Posterior cingulate gyrus (tissue), 11 donors: ENCODE measurements at regions not wholly inside any gene's neighbourhood (a gene's known extent, or its start where the extent isn't known, plus 50 kb on each side); places are given as distances from the start of the nearest gene placed in this dataset.
A peak's percentile ranks its signal among the peaks of the same experiment; 100 is the strongest.

Experiments used
- DNase-seq, 10 donors: peaks; one replicate each; pipeline versions ENCODE4 v3.0.0 to v3.0.0-alpha.2; 2020 to 2021; ENCODE audit warnings: mixed read lengths in 3 of 10
- intact Hi-C: fragments of 100-400 bp; cut with DNase I; formaldehyde crosslinking; loops from one replicate; pipeline ENCODE4 v1.15.1; 2023

- intact Hi-C loops: no loop called here
Observed at GRCh38 chr13:47546391-47547225, 454.5 kb downstream of the SUCLA2 start.

GRCh38 chr13:47545201-47546024, 455.7 kb downstream of the SUCLA2 start:
- intact Hi-C loops: no loop called here
- DNase-seq: no peak

More at GRCh38 chr13:47546391-47547225, 454.5 kb downstream of the SUCLA2 start:
- no peak for DNase-seq

GRCh38 chr13:47539317-47539716, 461.8 kb downstream of the SUCLA2 start:
- intact Hi-C loops: no loop called here
- DNase-seq: no peak

GRCh38 chr13:47523771-47524170, 477.3 kb downstream of the SUCLA2 start:
- no peak for DNase-seq
- intact Hi-C loops: no loop called here

- intact Hi-C loops: no loop called here
- DNase-seq: no peak
Observed at GRCh38 chr13:47521890-47522487, 479.1 kb downstream of the SUCLA2 start.

GRCh38 chr13:47519626-47520025, 481.4 kb downstream of the SUCLA2 start:
- DNase-seq: no peak
- intact Hi-C loops: no loop called here

- no peak for DNase-seq
Observed at GRCh38 chr13:47518530-47518929, 482.5 kb downstream of the SUCLA2 start.

GRCh38 chr13:47511647-47512046, 489.4 kb downstream of the SUCLA2 start:
- DNase-seq: no peak
- intact Hi-C loops: no loop called here

More at GRCh38 chr13:47518530-47518929, 482.5 kb downstream of the SUCLA2 start:
- intact Hi-C loops: no loop called here

- DNase-seq: peak in 1 of 10 donors; percentile 18
- intact Hi-C loops: no loop called here
Observed at GRCh38 chr13:47508527-47509228, 492.4 kb downstream of the SUCLA2 start.

GRCh38 chr13:47503475-47503874, 497.6 kb downstream of the SUCLA2 start:
- no peak for DNase-seq
- intact Hi-C loops: no loop called here

GRCh38 chr13:47502166-47502565, 498.9 kb downstream of the SUCLA2 start:
- intact Hi-C loops: no loop called here
- DNase-seq: no peak

GRCh38 chr13:47499358-47500150, 501.5 kb downstream of the SUCLA2 start:
- no peak for DNase-seq

GRCh38 chr13:47484548-47484947, 516.5 kb downstream of the SUCLA2 start:
- intact Hi-C loops: no loop called here
- no peak for DNase-seq

More at GRCh38 chr13:47499358-47500150, 501.5 kb downstream of the SUCLA2 start:
- intact Hi-C loops: no loop called here

- intact Hi-C loops: no loop called here
- no peak for DNase-seq
Observed at GRCh38 chr13:47481536-47481935, 519.5 kb downstream of the SUCLA2 start.

- no peak for DNase-seq
- intact Hi-C loops: no loop called here
Observed at GRCh38 chr13:47480951-47481350, 520.1 kb downstream of the SUCLA2 start.

GRCh38 chr13:47480121-47480520, 521.0 kb downstream of the SUCLA2 start:
- intact Hi-C loops: no loop called here
- no peak for DNase-seq

GRCh38 chr13:47478985-47479384, 522.1 kb downstream of the SUCLA2 start:
- intact Hi-C loops: no loop called here
- DNase-seq: no peak

- intact Hi-C loops: no loop called here
Observed at GRCh38 chr13:47475441-47475948, 525.6 kb downstream of the SUCLA2 start.

GRCh38 chr13:47474839-47475238, 526.2 kb downstream of the SUCLA2 start:
- intact Hi-C loops: no loop called here
- DNase-seq: peak in 1 of 10 donors; percentile 31

More at GRCh38 chr13:47475441-47475948, 525.6 kb downstream of the SUCLA2 start:
- DNase-seq: no peak
